ES-I3 (cell line): ENCODE measurements at regions not wholly inside any gene's neighbourhood (a gene's known extent, or its start where the extent isn't known, plus 50 kb on each side); places are given as distances from the start of the nearest gene placed in this dataset.

Source experiments
- H3K36me3 ChIP-seq: 2 replicates; pipeline ENCODE4 v1.6.1; 2013; ENCODE audit warnings: mild to moderate bottlenecking, low read length, control low read depth, moderate library complexity; ENCODE audit not compliant: insufficient read depth
- H3K4me1 ChIP-seq: 2 replicates; pipeline ENCODE4 v1.6.1; 2013; ENCODE audit warnings: mild to moderate bottlenecking, control low read depth, low read length; ENCODE audit not compliant: insufficient read depth
- H3K9ac ChIP-seq: 2 replicates; pipeline ENCODE4 v1.6.1; 2013; ENCODE audit warnings: low read depth, mild to moderate bottlenecking, low read length, moderate library complexity
- H3K9me3 ChIP-seq: 2 replicates; pipeline ENCODE4 v1.6.1; 2013; ENCODE audit warnings: mild to moderate bottlenecking, low read length, moderate library complexity; ENCODE audit not compliant: control insufficient read depth, insufficient read depth

- H3K36me3 ChIP-seq = no peaks in the 10 kb centered on the region
- peaks cover 4% of the 10 kb centered on the region; the same call in 1 of the 2 replicates for H3K9me3 ChIP-seq
- H3K9ac ChIP-seq = no peak overlapping the region
- H3K4me1 ChIP-seq = no peaks in the 10 kb centered on the region
Observed at GRCh38 chrX:88526385-88526784, 220.6 kb upstream of the CPXCR1 start.

GRCh38 chrX:88558421-88558820, 188.6 kb upstream of the CPXCR1 start:
- no peak overlapping the region for H3K9ac ChIP-seq
- H3K4me1 ChIP-seq = peaks cover 5% of the 10 kb centered on the region; the same call in 1 of the 2 replicates
- no peaks in the 10 kb centered on the region for H3K36me3 ChIP-seq
- H3K9me3 ChIP-seq = no peaks in the 10 kb centered on the region

- Histone ChIP-seq H3K9ac (no peak overlapping the region), H3K9me3 (no peaks in the 10 kb centered on the region), H3K4me1 (peaks cover 5% of the 10 kb centered on the region; the same call in 1 of the 2 replicates), H3K36me3 (no peaks in the 10 kb centered on the region)
Observed at GRCh38 chrX:88560673-88561330, 186.2 kb upstream of the CPXCR1 start.

- Histone ChIP-seq H3K9me3 (0 out of 2 replicates have a peak, but pooled peaks cover 2% of the 10 kb centered on the region), H3K36me3 (no peaks in the 10 kb centered on the region), H3K4me1 (no peaks in the 10 kb centered on the region), H3K9ac (no peak overlapping the region)
Observed at GRCh38 chrX:88584283-88584682, 162.7 kb upstream of the CPXCR1 start.

- Histone ChIP-seq H3K4me1 (no peaks in the 10 kb centered on the region), H3K9ac (no peak overlapping the region), H3K9me3 (0 out of 2 replicates have a peak, but pooled peaks cover 2% of the 10 kb centered on the region), H3K36me3 (no peaks in the 10 kb centered on the region)
Observed at GRCh38 chrX:88586317-88586716, 160.7 kb upstream of the CPXCR1 start.

GRCh38 chrX:88603237-88603636, 143.8 kb upstream of the CPXCR1 start:
- no peak overlapping the region for H3K9ac ChIP-seq
- no peaks in the 10 kb centered on the region; the same call in 1 of the 2 replicates for H3K9me3 ChIP-seq
- no peaks in the 10 kb centered on the region for H3K4me1 ChIP-seq
- no peaks in the 10 kb centered on the region for H3K36me3 ChIP-seq

- Histone ChIP-seq H3K9me3 (no peaks in the 10 kb centered on the region), H3K4me1 (no peaks in the 10 kb centered on the region)
Observed at GRCh38 chrX:88604433-88605221, 142.4 kb upstream of the CPXCR1 start.

GRCh38 chrX:88605222-88605583, 141.8 kb upstream of the CPXCR1 start:
- no peak overlapping the region for H3K9ac ChIP-seq
- H3K36me3 ChIP-seq = no peaks in the 10 kb centered on the region
- no peaks in the 10 kb centered on the region for H3K4me1 ChIP-seq
- no peaks in the 10 kb centered on the region for H3K9me3 ChIP-seq

More at GRCh38 chrX:88604433-88605221, 142.4 kb upstream of the CPXCR1 start:
- no peaks in the 10 kb centered on the region for H3K36me3 ChIP-seq
- no peak overlapping the region for H3K9ac ChIP-seq

GRCh38 chrX:88612870-88613329, 134.1 kb upstream of the CPXCR1 start:
- no peaks in the 10 kb centered on the region for H3K9me3 ChIP-seq
- H3K9ac ChIP-seq = peak overlapping the region; percentile 0; the same call in 1 of the 2 replicates

GRCh38 chrX:88613338-88613737, 133.7 kb upstream of the CPXCR1 start:
- Histone ChIP-seq H3K9me3 (no peaks in the 10 kb centered on the region), H3K4me1 (no peaks in the 10 kb centered on the region), H3K9ac (0 out of 2 replicates have a peak overlapping the region, but pooled peaks have one; percentile 0), H3K36me3 (no peaks in the 10 kb centered on the region)

More at GRCh38 chrX:88612870-88613329, 134.1 kb upstream of the CPXCR1 start:
- no peaks in the 10 kb centered on the region for H3K4me1 ChIP-seq
- no peaks in the 10 kb centered on the region for H3K36me3 ChIP-seq

- Histone ChIP-seq H3K9ac (no peak overlapping the region), H3K9me3 (no peaks in the 10 kb centered on the region), H3K36me3 (no peaks in the 10 kb centered on the region), H3K4me1 (no peaks in the 10 kb centered on the region)
Observed at GRCh38 chrX:88621278-88621677, 125.7 kb upstream of the CPXCR1 start.

GRCh38 chrX:88655460-88655859, 91.6 kb upstream of the CPXCR1 start:
- H3K9ac ChIP-seq = no peak overlapping the region
- no peaks in the 10 kb centered on the region for H3K9me3 ChIP-seq
- H3K4me1 ChIP-seq = no peaks in the 10 kb centered on the region
- no peaks in the 10 kb centered on the region for H3K36me3 ChIP-seq

- Histone ChIP-seq H3K9ac (no peak overlapping the region), H3K36me3 (no peaks in the 10 kb centered on the region), H3K9me3 (no peaks in the 10 kb centered on the region), H3K4me1 (no peaks in the 10 kb centered on the region)
Observed at GRCh38 chrX:88660836-88661235, 86.2 kb upstream of the CPXCR1 start.

- Histone ChIP-seq H3K9me3 (no peaks in the 10 kb centered on the region), H3K4me1 (no peaks in the 10 kb centered on the region), H3K9ac (no peak overlapping the region), H3K36me3 (no peaks in the 10 kb centered on the region)
Observed at GRCh38 chrX:88672261-88672660, 74.8 kb upstream of the CPXCR1 start.
